Right atrium auricular region (tissue), 2 donors: ENCODE measurements at regions not wholly inside any gene's neighbourhood (a gene's known extent, or its start where the extent isn't known, plus 50 kb on each side); places are given as distances from the start of the nearest gene placed in this dataset.

ENCODE experiments used
- DNase-seq: peaks from one replicate; pipeline ENCODE4 v3.0.0-alpha.2; 2019; ENCODE audit warnings: low spot score
- H3K27ac ChIP-seq, 2 donors: fragments of 200-600 bp; sonication (generic); 1 replicate in 1 of 2; 2 replicates in 1 of 2; pipeline ENCODE4 v1.5.1; 2016 to 2019
- H3K27me3 ChIP-seq, 2 donors: fragments of 200-600 bp; sonication (generic); one replicate each; pipeline versions ENCODE4 v1.5.1 to v1.6.0; 2017 to 2019
- H3K36me3 ChIP-seq: fragments of 200-600 bp; sonication (generic); one replicate; pipeline ENCODE4 v1.5.1; 2016
- H3K4me1 ChIP-seq, 2 donors: fragments of 200-600 bp; sonication (generic); one replicate each; pipeline versions ENCODE4 v1.5.1 to v1.6.0; 2017 to 2019
- H3K4me3 ChIP-seq, 2 donors: fragments of 200-600 bp; sonication (generic); 1 replicate in 1 of 2; 2 replicates in 1 of 2; pipeline ENCODE4 v1.5.1; 2017 to 2019; ENCODE audit warnings: mild to moderate bottlenecking in 1 of 2, moderate library complexity in 1 of 2
- H3K9me3 ChIP-seq, 2 donors: fragments of 200-600 bp; sonication (generic); one replicate each; pipeline ENCODE4 v1.5.1; 2019
- CTCF ChIP-seq, 2 donors: fragments of 200-600 bp; sonication (generic); IDR thresholded peaks; one replicate each; pipeline ENCODE4 v1.5.1; 2019; ENCODE audit warnings: antibody characterized with exemption in 2 of 2

GRCh38 chr1:112265931-112266330, 130.1 kb upstream of the CTTNBP2NL start:
- DNase-seq, result no peak
- Histone ChIP-seq H3K4me1 (peaks cover 0 to 49% of the 10 kb centered on the region in 2 donors), H3K27ac (peak overlapping the region in 1 of 2 donors; percentile 66), H3K27me3 (no peaks in the 10 kb centered on the region), H3K36me3 (no peaks in the 10 kb centered on the region), H3K4me3 (no peak overlapping the region), H3K9me3 (no peaks in the 10 kb centered on the region)
- TF ChIP-seq CTCF (IDR thresholded peaks at IDR 0.05), result no peak

- Histone ChIP-seq H3K9me3 (no peaks in the 10 kb centered on the region), H3K27ac (peak overlapping the region; percentile 22 to 69), H3K4me1 (peaks cover 0 to 52% of the 10 kb centered on the region in 2 donors), H3K36me3 (no peaks in the 10 kb centered on the region), H3K27me3 (no peaks in the 10 kb centered on the region), H3K4me3 (no peak overlapping the region)
- no peak for DNase-seq
- no peak for TF ChIP-seq CTCF (IDR thresholded peaks at IDR 0.05)
These were observed 128.8 kb upstream of the CTTNBP2NL start for GRCh38 chr1:112267206-112267605.

GRCh38 chr1:112267929-112268328, 128.1 kb upstream of the CTTNBP2NL start:
- no peaks in the 10 kb centered on the region for H3K36me3 ChIP-seq
- H3K9me3 ChIP-seq, result no peaks in the 10 kb centered on the region
- no peak for DNase-seq
- no peak for TF ChIP-seq CTCF (IDR thresholded peaks at IDR 0.05)
- peaks cover 0 to 55% of the 10 kb centered on the region in 2 donors for H3K4me1 ChIP-seq
- H3K27ac ChIP-seq, result peak overlapping the region; percentile 29 to 69
- no peak overlapping the region for H3K4me3 ChIP-seq
- no peaks in the 10 kb centered on the region for H3K27me3 ChIP-seq

- no peaks in the 10 kb centered on the region for H3K9me3 ChIP-seq
- H3K27ac ChIP-seq, result peak overlapping the region; percentile 29 to 32
- H3K4me3 ChIP-seq, result no peak overlapping the region
- peaks cover 0 to 50% of the 10 kb centered on the region in 2 donors for H3K4me1 ChIP-seq
- H3K36me3 ChIP-seq, result no peaks in the 10 kb centered on the region
- H3K27me3 ChIP-seq, result no peaks in the 10 kb centered on the region
- no peak for DNase-seq
- no peak for TF ChIP-seq CTCF (IDR thresholded peaks at IDR 0.05)
These were observed 127.6 kb upstream of the CTTNBP2NL start for GRCh38 chr1:112268408-112268807.

GRCh38 chr1:112271270-112271669, 124.7 kb upstream of the CTTNBP2NL start:
- Histone ChIP-seq H3K9me3 (no peaks in the 10 kb centered on the region), H3K27me3 (no peaks in the 10 kb centered on the region), H3K36me3 (no peaks in the 10 kb centered on the region), H3K4me1 (peaks cover 0 to 28% of the 10 kb centered on the region in 2 donors), H3K4me3 (no peak overlapping the region), H3K27ac (no peak overlapping the region)
- DNase-seq, result no peak
- no peak for TF ChIP-seq CTCF (IDR thresholded peaks at IDR 0.05)

GRCh38 chr1:112272101-112272772, 123.8 kb upstream of the CTTNBP2NL start:
- TF ChIP-seq CTCF (IDR thresholded peaks at IDR 0.05), result no peak
- H3K4me3 ChIP-seq, result no peak overlapping the region
- DNase-seq, result no peak
- H3K4me1 ChIP-seq, result peaks cover 0 to 25% of the 10 kb centered on the region in 2 donors
- H3K27me3 ChIP-seq, result no peaks in the 10 kb centered on the region
- H3K36me3 ChIP-seq, result no peaks in the 10 kb centered on the region
- no peak overlapping the region for H3K27ac ChIP-seq
- no peaks in the 10 kb centered on the region for H3K9me3 ChIP-seq
